PC-3 (cell line): ENCODE measurements at regions not wholly inside any gene's neighbourhood (a gene's known extent, or its start where the extent isn't known, plus 50 kb on each side); places are given as distances from the start of the nearest gene placed in this dataset.

Experiments used
- CTCF ChIP-seq: fragments of 300-600 bp; sonication (generic); conservative IDR thresholded peaks from 2 replicates; pipeline ENCODE4 v1.5.1; 2017; ENCODE audit warnings: antibody characterized with exemption, low read depth, mild to moderate bottlenecking, low read length
- EZH2 ChIP-seq: fragments of 300-600 bp; sonication (generic); IDR thresholded peaks from one replicate; pipeline ENCODE4 v1.6.1; 2017; ENCODE audit warnings: antibody characterized with exemption, mild to moderate bottlenecking, low read length; ENCODE audit not compliant: unreplicated experiment
- EZH2phosphoT487 ChIP-seq: fragments of 300-600 bp; sonication (generic); IDR thresholded peaks from 2 replicates; pipeline ENCODE4 v1.6.1; 2018; ENCODE audit warnings: mild to moderate bottlenecking, antibody characterized with exemption, low read length, borderline replicate concordance

GRCh38 chr13:34065928-34066327 is 248.0 kb downstream of the RFC3 start:
- no peak for TF ChIP-seq EZH2
- TF ChIP-seq CTCF: no peak
- TF ChIP-seq EZH2phosphoT487: no peak
